ENCODE measurements at regions not wholly inside any gene's neighbourhood (a gene's known extent, or its start where the extent isn't known, plus 50 kb on each side); places are given as distances from the start of the nearest gene placed in this dataset.

DNA sequence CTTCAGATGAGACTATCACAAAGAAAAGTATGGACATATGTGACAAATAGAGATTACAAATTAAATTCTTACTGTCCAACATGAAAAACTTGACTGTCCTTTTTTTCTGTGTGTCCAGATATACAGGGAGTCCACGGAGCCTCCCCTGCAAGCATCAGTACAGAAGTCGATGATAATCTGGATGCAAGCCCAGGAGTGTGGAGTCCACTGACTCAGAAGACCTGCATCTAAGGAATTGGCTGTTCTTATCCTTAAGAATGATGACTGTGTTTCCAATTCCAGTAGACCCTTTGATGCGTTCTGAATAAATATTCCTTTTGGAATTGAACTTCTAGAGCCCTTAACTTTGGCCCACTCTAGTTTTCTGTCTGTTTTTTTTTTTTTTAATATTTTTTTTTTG lies 56.7 kb upstream of the TAF11L2 start:
- TF ChIP-seq, protein P1, sequence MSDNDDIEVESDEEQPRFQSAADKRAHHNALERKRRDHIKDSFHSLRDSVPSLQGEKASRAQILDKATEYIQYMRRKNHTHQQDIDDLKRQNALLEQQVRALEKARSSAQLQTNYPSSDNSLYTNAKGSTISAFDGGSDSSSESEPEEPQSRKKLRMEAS (IDR thresholded peaks at IDR 0.05; ENCODE audit: low read depth, low read length) = no peak
- no peak for TF ChIP-seq MYC (IDR thresholded peaks at IDR 0.05; ENCODE audit: low read depth, low read length)
- TF ChIP-seq POLR2A (IDR thresholded peaks at IDR 0.05; ENCODE audit: extremely low read depth, insufficient read length) = no peak
- TF ChIP-seq, protein P2, sequence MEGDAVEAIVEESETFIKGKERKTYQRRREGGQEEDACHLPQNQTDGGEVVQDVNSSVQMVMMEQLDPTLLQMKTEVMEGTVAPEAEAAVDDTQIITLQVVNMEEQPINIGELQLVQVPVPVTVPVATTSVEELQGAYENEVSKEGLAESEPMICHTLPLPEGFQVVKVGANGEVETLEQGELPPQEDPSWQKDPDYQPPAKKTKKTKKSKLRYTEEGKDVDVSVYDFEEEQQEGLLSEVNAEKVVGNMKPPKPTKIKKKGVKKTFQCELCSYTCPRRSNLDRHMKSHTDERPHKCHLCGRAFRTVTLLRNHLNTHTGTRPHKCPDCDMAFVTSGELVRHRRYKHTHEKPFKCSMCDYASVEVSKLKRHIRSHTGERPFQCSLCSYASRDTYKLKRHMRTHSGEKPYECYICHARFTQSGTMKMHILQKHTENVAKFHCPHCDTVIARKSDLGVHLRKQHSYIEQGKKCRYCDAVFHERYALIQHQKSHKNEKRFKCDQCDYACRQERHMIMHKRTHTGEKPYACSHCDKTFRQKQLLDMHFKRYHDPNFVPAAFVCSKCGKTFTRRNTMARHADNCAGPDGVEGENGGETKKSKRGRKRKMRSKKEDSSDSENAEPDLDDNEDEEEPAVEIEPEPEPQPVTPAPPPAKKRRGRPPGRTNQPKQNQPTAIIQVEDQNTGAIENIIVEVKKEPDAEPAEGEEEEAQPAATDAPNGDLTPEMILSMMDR (IDR thresholded peaks at IDR 0.05; ENCODE audit: low read depth, low read length) = no peak
- no peak overlapping the region for H3K4me3 ChIP-seq (ENCODE audit: low read depth, low read length)
- no peak for DNase-seq (ENCODE audit: low read depth)

DNA sequence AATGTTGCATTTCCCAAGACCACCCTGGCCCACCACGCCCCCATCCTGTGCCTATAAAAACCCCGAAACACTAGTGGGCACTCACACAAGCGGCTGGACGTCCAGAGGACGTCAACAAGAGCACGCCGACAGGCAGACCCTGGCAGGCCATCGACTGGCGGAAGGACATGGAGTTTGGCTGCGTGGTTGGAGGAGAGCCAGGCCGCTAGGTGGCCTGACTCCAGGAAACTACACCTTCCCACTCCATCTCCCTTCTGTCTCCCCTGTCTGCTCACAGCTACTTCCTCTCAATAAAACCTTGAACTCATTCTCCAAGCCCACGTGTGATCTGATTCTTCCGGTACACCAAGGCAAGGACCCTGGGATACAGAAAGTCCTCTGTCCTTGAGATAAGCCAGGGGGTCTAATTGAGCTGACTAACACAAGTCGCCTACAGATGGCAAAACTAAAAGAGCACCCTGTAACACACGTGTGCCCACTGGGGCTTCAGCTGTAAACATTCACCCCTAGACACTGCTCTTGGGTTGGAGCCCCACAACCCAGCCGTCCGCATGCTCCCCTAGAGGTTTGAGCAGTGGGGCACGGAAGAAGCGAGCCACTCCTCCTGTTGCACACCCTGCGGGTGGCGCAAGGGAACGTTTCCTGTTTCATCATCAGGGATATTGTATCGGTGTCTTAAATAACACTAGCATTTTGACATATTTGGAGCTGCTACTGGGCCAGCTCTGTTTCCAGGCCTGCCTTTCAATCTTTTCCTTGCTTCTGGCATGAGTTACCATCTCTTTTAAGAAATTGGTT lies 54.5 kb upstream of the TAF11L2 start:
- H3K4me3 ChIP-seq (ENCODE audit: low read depth, low read length) = peak overlapping the region; percentile 61
- DNase-seq (ENCODE audit: low read depth) = peak; percentile 98
- TF ChIP-seq POLR2A (IDR thresholded peaks at IDR 0.05; ENCODE audit: extremely low read depth, insufficient read length) (peak; percentile 43), MYC (IDR thresholded peaks at IDR 0.05; ENCODE audit: low read depth, low read length) (peak; percentile 97)
- TF ChIP-seq, protein P2 (IDR thresholded peaks at IDR 0.05; ENCODE audit: low read depth, low read length) = no peak
- TF ChIP-seq, protein P1 (IDR thresholded peaks at IDR 0.05; ENCODE audit: low read depth, low read length) = peak; percentile 92

DNA sequence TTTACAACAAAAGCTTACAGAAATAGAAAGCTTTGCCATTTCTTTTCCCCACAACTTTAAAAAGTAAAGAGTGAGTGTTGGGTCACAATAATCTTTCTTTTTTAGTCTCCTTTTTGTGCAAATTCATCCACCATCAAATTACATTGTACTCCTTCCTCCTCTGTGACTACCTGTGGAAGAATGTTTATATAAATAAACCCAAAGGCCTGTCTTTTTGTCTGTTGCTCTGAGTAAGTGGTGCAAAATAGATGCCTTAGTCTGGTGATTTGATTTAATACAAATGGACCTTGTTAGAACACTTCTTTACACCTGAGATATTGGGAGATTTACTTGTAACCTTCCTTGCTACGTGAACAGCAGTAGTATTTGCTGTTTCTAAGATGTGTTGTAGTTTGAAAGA lies 53.5 kb upstream of the TAF11L2 start:
- TF ChIP-seq POLR2A (IDR thresholded peaks at IDR 0.05; ENCODE audit: extremely low read depth, insufficient read length) (no peak), MYC (IDR thresholded peaks at IDR 0.05; ENCODE audit: low read depth, low read length) (no peak)
- TF ChIP-seq, protein P1 (IDR thresholded peaks at IDR 0.05; ENCODE audit: low read depth, low read length) = no peak
- TF ChIP-seq, protein P2 (IDR thresholded peaks at IDR 0.05; ENCODE audit: low read depth, low read length) = no peak
- H3K4me3 ChIP-seq (ENCODE audit: low read depth, low read length) = peak overlapping the region; percentile 61
- DNase-seq (ENCODE audit: low read depth) = no peak

DNA sequence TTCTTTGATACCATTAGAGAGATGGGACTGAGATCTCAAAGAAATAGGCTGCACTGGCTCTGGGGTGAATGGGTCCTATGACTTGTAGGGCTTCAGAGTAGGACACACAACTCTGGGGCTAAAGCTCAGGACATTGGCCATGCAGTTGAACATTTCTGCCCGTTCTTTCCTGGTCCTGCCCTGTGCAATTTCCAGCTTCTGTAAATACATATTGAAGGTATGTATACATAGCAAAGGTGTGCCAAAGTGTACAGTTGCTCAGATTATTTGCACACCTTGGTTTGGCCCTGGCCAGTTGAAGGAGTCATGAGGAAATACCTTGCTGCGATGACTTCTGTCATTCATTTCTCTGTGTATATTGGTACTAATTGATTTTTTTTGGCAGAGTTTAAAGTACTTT lies 52.8 kb upstream of the TAF11L2 start:
- peak overlapping the region; percentile 61 for H3K4me3 ChIP-seq (ENCODE audit: low read depth, low read length)
- no peak for DNase-seq (ENCODE audit: low read depth)
- TF ChIP-seq, protein P1 (IDR thresholded peaks at IDR 0.05; ENCODE audit: low read depth, low read length) = no peak
- TF ChIP-seq POLR2A (IDR thresholded peaks at IDR 0.05; ENCODE audit: extremely low read depth, insufficient read length) (no peak), MYC (IDR thresholded peaks at IDR 0.05; ENCODE audit: low read depth, low read length) (no peak)
- TF ChIP-seq, protein P2 (IDR thresholded peaks at IDR 0.05; ENCODE audit: low read depth, low read length) = no peak

Measured in NB4 (cell line).